H1 (cell line): ENCODE measurements at regions not wholly inside any gene's neighbourhood (a gene's known extent, or its start where the extent isn't known, plus 50 kb on each side); places are given as distances from the start of the nearest gene placed in this dataset.

ENCODE experiments used
- SP2 ChIP-seq: IDR thresholded peaks from 2 replicates; pipeline ENCODE4 v1.6.1; 2012; ENCODE audit warnings: mild to moderate bottlenecking, low read length, inconsistent platforms
- SRF ChIP-seq: IDR thresholded peaks from 2 replicates; pipeline ENCODE4 v1.6.1; 2011; ENCODE audit warnings: mild to moderate bottlenecking, low read depth, low read length, moderate library complexity

- TF ChIP-seq SP2 (no peak), SRF (no peak)
These were observed 416.2 kb downstream of the MATN1 start (continued) for GRCh38 chr1:30307182-30307581.
